Gastroesophageal sphincter (tissue), 4 donors: ENCODE measurements at regions not wholly inside any gene's neighbourhood (a gene's known extent, or its start where the extent isn't known, plus 50 kb on each side); places are given as distances from the start of the nearest gene placed in this dataset.
A peak's percentile ranks its signal among the peaks of the same experiment; 100 is the strongest.

Experiments used
- ATAC-seq: fragments of 150-250 bp; one replicate; pipeline ENCODE4 v1.9.1; 2016; ENCODE audit warnings: mild to moderate bottlenecking, moderate library complexity
- H3K27ac ChIP-seq, 4 donors: fragments of 200-600 bp; sonication (generic) in 3 of 4; 1 replicate in 3 of 4; 2 replicates in 1 of 4; pipeline ENCODE4 v1.5.1; 2016 to 2019
- H3K27me3 ChIP-seq: fragments of 200-600 bp; sonication (generic); one replicate; pipeline ENCODE4 v1.5.1; 2019
- H3K36me3 ChIP-seq, 2 donors: fragments of 200-600 bp; sonication (generic); one replicate each; pipeline ENCODE4 v1.5.1; 2019; ENCODE audit warnings: control low read depth in 1 of 2
- H3K4me1 ChIP-seq, 3 donors: fragments of 200-600 bp; sonication (generic); 1 replicate in 2 of 3; 2 replicates in 1 of 3; pipeline ENCODE4 v1.5.1; 2016 to 2019; ENCODE audit warnings: control low read depth in 2 of 3
- H3K4me3 ChIP-seq, 2 donors: fragments of 200-600 bp; sonication (generic); one replicate each; pipeline ENCODE4 v1.5.1; 2019; ENCODE audit warnings: mild to moderate bottlenecking in 1 of 2, moderate library complexity in 1 of 2
- H3K9me3 ChIP-seq, 3 donors: fragments of 200-600 bp; sonication (generic); one replicate each; pipeline ENCODE4 v1.5.1; 2017 to 2019; ENCODE audit warnings: control low read depth in 2 of 3
- EP300 ChIP-seq: sonication (generic); formaldehyde crosslinking; IDR thresholded peaks from one replicate; pipeline ENCODE4 v1.6.1; 2017; ENCODE audit warnings: antibody characterized with exemption, mild to moderate bottlenecking
- POLR2A ChIP-seq, 2 donors: fragments of 450-650 bp; IDR thresholded peaks; one replicate each; pipeline ENCODE4 v1.6.1; 2017; ENCODE audit warnings: antibody characterized with exemption in 2 of 2, mild to moderate bottlenecking in 2 of 2, moderate library complexity in 1 of 2
- POLR2AphosphoS5 ChIP-seq: sonication (generic); formaldehyde crosslinking; IDR thresholded peaks from one replicate; pipeline ENCODE4 v1.6.1; 2017; ENCODE audit warnings: antibody characterized with exemption
- WGBS, 2 donors: methylation state at CpG; one replicate each; pipeline ENCODE4 v1.1.5; 2018; ENCODE audit warnings: low coverage in 1 of 2; 5-methylcytosine and 5-hydroxymethylcytosine counted together
- TF ChIP-seq, protein P1 (sequence below), 4 experiments: fragments of 200-600 bp in 2 of 4; fragments of 450-650 bp in 2 of 4; sonication (generic) in 1 of 4; IDR thresholded peaks; one replicate each; pipeline ENCODE4 v1.5.1; 2017 to 2019; ENCODE audit warnings: antibody characterized with exemption in 4 of 4, mild to moderate bottlenecking in 2 of 4, moderate library complexity in 2 of 4

DNA sequence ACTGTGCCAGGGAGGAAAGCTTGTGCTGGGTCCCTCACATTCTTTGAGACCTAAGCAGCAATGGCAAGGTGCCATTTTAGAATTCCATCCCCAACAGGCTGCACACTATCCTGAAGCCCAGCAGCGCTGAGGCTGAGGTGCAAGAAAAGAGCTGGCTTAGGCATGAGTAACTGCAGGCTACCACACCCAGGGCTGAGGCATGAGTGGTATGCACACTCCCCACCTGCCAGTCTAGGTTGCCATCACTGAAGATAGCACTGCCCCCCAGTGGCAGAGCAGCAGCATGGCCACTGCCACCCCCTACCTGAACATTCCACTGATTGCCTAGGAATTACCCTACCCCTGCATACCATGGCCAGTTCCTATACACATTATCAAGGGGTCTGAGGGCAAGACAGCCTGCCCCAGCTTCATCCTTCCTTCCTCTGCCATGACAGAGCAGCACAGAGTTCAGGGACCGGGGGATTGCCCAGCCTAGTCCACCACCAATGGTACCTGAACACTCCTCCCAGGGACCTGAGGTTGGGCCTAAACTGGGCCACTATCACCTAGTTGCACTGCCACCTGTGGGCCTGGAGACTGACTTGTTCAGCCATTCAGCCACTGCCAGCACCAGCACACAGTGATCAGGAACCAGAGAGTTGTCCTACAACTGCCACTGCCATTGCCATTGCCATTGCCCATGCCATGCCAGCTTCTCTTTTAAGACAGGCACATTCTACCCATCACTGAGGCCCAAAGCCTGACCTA is 129.8 kb downstream of the SATB1 start:
- H3K27me3 ChIP-seq: no peaks in the 10 kb centered on the region
- ATAC-seq: no peak
- peaks cover 0 to 27% (median 5%) of the 10 kb centered on the region in 3 donors for H3K9me3 ChIP-seq
- 40% methylated on average over 1 of the region's 2 CpGs; no CpG with 5 or more reads in 1 of the 2 donors for WGBS, 2 donors
- H3K4me3 ChIP-seq: no peak overlapping the region
- no peak overlapping the region for H3K27ac ChIP-seq
- no peaks in the 10 kb centered on the region for H3K36me3 ChIP-seq
- no peaks in the 10 kb centered on the region for H3K4me1 ChIP-seq
- TF ChIP-seq EP300 (no peak), POLR2A (IDR thresholded peaks at IDR 0.05) (no peak), POLR2AphosphoS5 (no peak)
- TF ChIP-seq, protein P1, sequence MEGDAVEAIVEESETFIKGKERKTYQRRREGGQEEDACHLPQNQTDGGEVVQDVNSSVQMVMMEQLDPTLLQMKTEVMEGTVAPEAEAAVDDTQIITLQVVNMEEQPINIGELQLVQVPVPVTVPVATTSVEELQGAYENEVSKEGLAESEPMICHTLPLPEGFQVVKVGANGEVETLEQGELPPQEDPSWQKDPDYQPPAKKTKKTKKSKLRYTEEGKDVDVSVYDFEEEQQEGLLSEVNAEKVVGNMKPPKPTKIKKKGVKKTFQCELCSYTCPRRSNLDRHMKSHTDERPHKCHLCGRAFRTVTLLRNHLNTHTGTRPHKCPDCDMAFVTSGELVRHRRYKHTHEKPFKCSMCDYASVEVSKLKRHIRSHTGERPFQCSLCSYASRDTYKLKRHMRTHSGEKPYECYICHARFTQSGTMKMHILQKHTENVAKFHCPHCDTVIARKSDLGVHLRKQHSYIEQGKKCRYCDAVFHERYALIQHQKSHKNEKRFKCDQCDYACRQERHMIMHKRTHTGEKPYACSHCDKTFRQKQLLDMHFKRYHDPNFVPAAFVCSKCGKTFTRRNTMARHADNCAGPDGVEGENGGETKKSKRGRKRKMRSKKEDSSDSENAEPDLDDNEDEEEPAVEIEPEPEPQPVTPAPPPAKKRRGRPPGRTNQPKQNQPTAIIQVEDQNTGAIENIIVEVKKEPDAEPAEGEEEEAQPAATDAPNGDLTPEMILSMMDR (IDR thresholded peaks at IDR 0.05): peak in 1 of 4 experiments; percentile 28

DNA sequence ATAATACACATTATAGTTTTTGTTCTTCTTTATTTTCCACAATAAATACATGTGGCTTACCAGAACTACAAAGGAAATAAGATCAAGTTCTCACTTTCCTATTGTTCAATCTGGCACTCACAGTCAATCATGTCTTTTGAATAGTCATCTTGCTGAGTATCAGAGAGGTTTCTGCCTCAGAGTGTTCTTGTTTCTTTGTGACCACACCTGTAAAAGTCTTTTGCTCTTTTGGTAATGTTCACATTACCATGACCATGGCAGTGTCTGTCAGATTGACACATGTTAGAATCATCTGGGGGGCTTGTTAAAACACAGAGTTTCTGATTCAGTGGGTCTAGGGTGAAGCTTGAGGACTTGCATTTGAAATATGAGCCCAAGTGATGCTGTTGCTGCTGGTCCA is 135.0 kb downstream of the SATB1 start:
- TF ChIP-seq POLR2A (IDR thresholded peaks at IDR 0.05): no peak
- TF ChIP-seq EP300: no peak
- TF ChIP-seq POLR2AphosphoS5: no peak
- TF ChIP-seq, protein P1 (IDR thresholded peaks at IDR 0.05): no peak
- Histone ChIP-seq H3K36me3 (no peaks in the 10 kb centered on the region), H3K4me1 (no peaks in the 10 kb centered on the region), H3K4me3 (no peak overlapping the region), H3K27me3 (no peaks in the 10 kb centered on the region), H3K27ac (no peak overlapping the region), H3K9me3 (no peaks in the 10 kb centered on the region)
- no peak for ATAC-seq

DNA sequence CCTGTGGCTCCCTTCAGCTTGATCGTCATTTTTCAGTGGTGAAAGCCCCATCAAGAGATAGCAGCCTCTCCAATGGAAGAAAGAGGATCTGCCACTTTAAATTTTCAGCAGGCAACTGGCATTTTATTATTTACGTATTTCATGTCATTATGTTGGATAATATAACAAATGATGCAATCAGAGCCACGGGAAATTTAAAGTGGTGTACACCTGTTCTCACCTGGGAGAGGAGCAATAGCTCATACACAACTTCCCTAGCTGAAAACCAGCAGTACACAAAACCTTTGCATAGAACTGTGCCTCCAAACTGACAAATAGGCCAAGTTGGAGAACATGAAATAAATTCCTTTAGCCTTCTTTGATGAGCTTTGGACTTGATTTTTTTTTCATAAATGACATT is 136.9 kb downstream of the SATB1 start:
- TF ChIP-seq EP300: no peak
- no peak for TF ChIP-seq POLR2AphosphoS5
- TF ChIP-seq, protein P1 (IDR thresholded peaks at IDR 0.05): no peak
- TF ChIP-seq POLR2A (IDR thresholded peaks at IDR 0.05): no peak
- no peak overlapping the region for H3K27ac ChIP-seq
- no peak for ATAC-seq
- H3K36me3 ChIP-seq: no peaks in the 10 kb centered on the region
- H3K27me3 ChIP-seq: no peaks in the 10 kb centered on the region
- 57 to 65% methylated on average over 3 of the region's 3 CpGs for WGBS, 2 donors
- H3K4me3 ChIP-seq: no peak overlapping the region
- H3K9me3 ChIP-seq: no peaks in the 10 kb centered on the region
- no peaks in the 10 kb centered on the region for H3K4me1 ChIP-seq

DNA sequence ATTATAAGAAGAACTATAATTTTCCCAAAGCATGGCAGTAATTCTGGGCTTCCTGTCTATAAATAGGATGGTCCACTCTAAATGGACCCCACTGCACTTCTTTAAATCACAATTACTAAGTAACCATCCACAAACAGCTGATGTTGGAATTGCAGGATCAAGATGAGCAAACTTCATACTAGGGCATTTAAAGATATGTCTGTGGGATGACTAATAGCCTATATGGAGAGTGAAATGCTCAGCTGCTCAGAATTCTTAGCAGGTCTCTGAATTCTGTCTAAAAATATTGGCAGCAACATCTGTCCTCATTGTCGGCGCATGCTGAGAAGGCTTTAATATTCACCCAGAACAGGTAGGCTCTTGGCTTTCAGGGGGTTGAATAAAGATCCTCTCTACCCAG is 140.4 kb downstream of the SATB1 start:
- Histone ChIP-seq H3K4me1 (no peaks in the 10 kb centered on the region), H3K4me3 (no peak overlapping the region), H3K27me3 (no peaks in the 10 kb centered on the region), H3K9me3 (no peaks in the 10 kb centered on the region), H3K36me3 (no peaks in the 10 kb centered on the region), H3K27ac (no peak overlapping the region)
- 100% methylated on average over 2 of the region's 2 CpGs for WGBS, 2 donors
- TF ChIP-seq, protein P1 (IDR thresholded peaks at IDR 0.05): no peak
- no peak for TF ChIP-seq POLR2A (IDR thresholded peaks at IDR 0.05)
- no peak for TF ChIP-seq EP300
- TF ChIP-seq POLR2AphosphoS5: no peak
- no peak for ATAC-seq

GRCh38 chr3:18283680-18284079 is 141.5 kb downstream of the SATB1 start:
- no peaks in the 10 kb centered on the region for H3K4me1 ChIP-seq

More at GRCh38 chr3:18283680-18284079, 141.5 kb downstream of the SATB1 start:
- ATAC-seq: no peak
- no peaks in the 10 kb centered on the region for H3K9me3 ChIP-seq
- no peaks in the 10 kb centered on the region for H3K36me3 ChIP-seq
- no peak for TF ChIP-seq POLR2A (IDR thresholded peaks at IDR 0.05)
- TF ChIP-seq, protein P1 (IDR thresholded peaks at IDR 0.05): no peak
- TF ChIP-seq POLR2AphosphoS5: no peak
- no peak for TF ChIP-seq EP300
- no peak overlapping the region for H3K4me3 ChIP-seq
- 50 to 72% methylated on average over 2 of the region's 2 CpGs for WGBS, 2 donors
- no peaks in the 10 kb centered on the region for H3K27me3 ChIP-seq
- H3K27ac ChIP-seq: no peak overlapping the region
